ENCODE measurements at regions not wholly inside any gene's neighbourhood (a gene's known extent, or its start where the extent isn't known, plus 50 kb on each side); places are given as distances from the start of the nearest gene placed in this dataset.

- Mint-ChIP-seq H3K27me3 (ENCODE audit: low read depth) (no peaks in the 10 kb centered on the region), H3K4me3 (no peak overlapping the region), H3K36me3 (ENCODE audit: insufficient read depth) (no peaks in the 10 kb centered on the region), H3K9me3 (peaks cover 4% of the 10 kb centered on the region), H3K4me1 (ENCODE audit: low read depth) (no peaks in the 10 kb centered on the region)
- DNase-seq = no peak
- no peak for ATAC-seq
These were observed 212.5 kb upstream of the HDAC9 start for GRCh38 chr7:18283045-18283444.

GRCh38 chr7:18287482-18287881 is 208.1 kb upstream of the HDAC9 start:
- Mint-ChIP-seq H3K9me3 (peaks cover 4% of the 10 kb centered on the region), H3K4me1 (ENCODE audit: low read depth) (peaks cover 20% of the 10 kb centered on the region), H3K36me3 (ENCODE audit: insufficient read depth) (no peaks in the 10 kb centered on the region), H3K27me3 (ENCODE audit: low read depth) (peaks cover 4% of the 10 kb centered on the region), H3K4me3 (no peak overlapping the region)
- no peak for DNase-seq
- no peak for ATAC-seq

GRCh38 chr7:18288322-18289037 is 207.1 kb upstream of the HDAC9 start:
- H3K9me3 Mint-ChIP-seq = no peaks in the 10 kb centered on the region
- ATAC-seq = no peak
- DNase-seq = no peak
- peaks cover 4% of the 10 kb centered on the region for H3K27me3 Mint-ChIP-seq (ENCODE audit: low read depth)
- H3K36me3 Mint-ChIP-seq (ENCODE audit: insufficient read depth) = no peaks in the 10 kb centered on the region
- no peak overlapping the region for H3K4me3 Mint-ChIP-seq
- H3K4me1 Mint-ChIP-seq (ENCODE audit: low read depth) = peaks cover 23% of the 10 kb centered on the region

- H3K9me3 Mint-ChIP-seq = no peaks in the 10 kb centered on the region
- H3K4me1 Mint-ChIP-seq (ENCODE audit: low read depth) = peaks cover 23% of the 10 kb centered on the region
- peak overlapping the region; percentile 51 for H3K4me3 Mint-ChIP-seq
- no peak for ATAC-seq
- no peaks in the 10 kb centered on the region for H3K36me3 Mint-ChIP-seq (ENCODE audit: insufficient read depth)
- H3K27me3 Mint-ChIP-seq (ENCODE audit: low read depth) = peaks cover 7% of the 10 kb centered on the region
- DNase-seq = no peak
These were observed 205.8 kb upstream of the HDAC9 start for GRCh38 chr7:18289788-18290187.

- H3K4me1 Mint-ChIP-seq (ENCODE audit: low read depth) = peaks cover 23% of the 10 kb centered on the region
- no peaks in the 10 kb centered on the region for H3K36me3 Mint-ChIP-seq (ENCODE audit: insufficient read depth)
- H3K9me3 Mint-ChIP-seq = no peaks in the 10 kb centered on the region
- H3K4me3 Mint-ChIP-seq = peak overlapping the region; percentile 51
- peaks cover 7% of the 10 kb centered on the region for H3K27me3 Mint-ChIP-seq (ENCODE audit: low read depth)
- DNase-seq (no peak), ATAC-seq (no peak)
These were observed 205.3 kb upstream of the HDAC9 start for GRCh38 chr7:18290223-18290622.

- ATAC-seq (no peak), DNase-seq (no peak)
- H3K36me3 Mint-ChIP-seq (ENCODE audit: insufficient read depth) = no peaks in the 10 kb centered on the region
- H3K4me1 Mint-ChIP-seq (ENCODE audit: low read depth) = peaks cover 23% of the 10 kb centered on the region
- H3K9me3 Mint-ChIP-seq = no peaks in the 10 kb centered on the region
- peak overlapping the region; percentile 51 for H3K4me3 Mint-ChIP-seq
- H3K27me3 Mint-ChIP-seq (ENCODE audit: low read depth) = peaks cover 7% of the 10 kb centered on the region
These were observed 204.7 kb upstream of the HDAC9 start for GRCh38 chr7:18290865-18291264.

GRCh38 chr7:18292584-18292983 is 203.0 kb upstream of the HDAC9 start:
- Mint-ChIP-seq H3K27me3 (ENCODE audit: low read depth) (peaks cover 7% of the 10 kb centered on the region), H3K9me3 (no peaks in the 10 kb centered on the region), H3K4me3 (no peak overlapping the region), H3K36me3 (ENCODE audit: insufficient read depth) (no peaks in the 10 kb centered on the region), H3K4me1 (ENCODE audit: low read depth) (peaks cover 23% of the 10 kb centered on the region)
- DNase-seq = no peak
- ATAC-seq = no peak

GRCh38 chr7:18293759-18294158 is 201.8 kb upstream of the HDAC9 start:
- Mint-ChIP-seq H3K36me3 (ENCODE audit: insufficient read depth) (no peaks in the 10 kb centered on the region), H3K4me3 (no peak overlapping the region), H3K9me3 (no peaks in the 10 kb centered on the region), H3K27me3 (ENCODE audit: low read depth) (peaks cover 7% of the 10 kb centered on the region), H3K4me1 (ENCODE audit: low read depth) (peaks cover 20% of the 10 kb centered on the region)
- ATAC-seq (no peak), DNase-seq (no peak)

- H3K36me3 Mint-ChIP-seq (ENCODE audit: insufficient read depth) = no peaks in the 10 kb centered on the region
- H3K4me3 Mint-ChIP-seq = no peak overlapping the region
- DNase-seq = no peak
- H3K4me1 Mint-ChIP-seq (ENCODE audit: low read depth) = peaks cover 18% of the 10 kb centered on the region
- no peak for ATAC-seq
- peaks cover 7% of the 10 kb centered on the region for H3K27me3 Mint-ChIP-seq (ENCODE audit: low read depth)
- H3K9me3 Mint-ChIP-seq = no peaks in the 10 kb centered on the region
These were observed 201.1 kb upstream of the HDAC9 start for GRCh38 chr7:18294411-18294810.

GRCh38 chr7:18295781-18296423 is 199.6 kb upstream of the HDAC9 start:
- no peak for DNase-seq
- Mint-ChIP-seq H3K4me1 (ENCODE audit: low read depth) (peaks cover 4% of the 10 kb centered on the region), H3K36me3 (ENCODE audit: insufficient read depth) (no peaks in the 10 kb centered on the region), H3K9me3 (no peaks in the 10 kb centered on the region), H3K4me3 (no peak overlapping the region), H3K27me3 (ENCODE audit: low read depth) (peaks cover 3% of the 10 kb centered on the region)
- no peak for ATAC-seq

GRCh38 chr7:18302097-18302496 is 193.5 kb upstream of the HDAC9 start:
- Mint-ChIP-seq H3K27me3 (ENCODE audit: low read depth) (no peaks in the 10 kb centered on the region), H3K36me3 (ENCODE audit: insufficient read depth) (no peaks in the 10 kb centered on the region), H3K9me3 (no peaks in the 10 kb centered on the region), H3K4me1 (ENCODE audit: low read depth) (no peaks in the 10 kb centered on the region), H3K4me3 (no peak overlapping the region)
- no peak for ATAC-seq
- DNase-seq = no peak

GRCh38 chr7:18305866-18306265 is 189.7 kb upstream of the HDAC9 start:
- Mint-ChIP-seq H3K36me3 (ENCODE audit: insufficient read depth) (no peaks in the 10 kb centered on the region), H3K4me1 (ENCODE audit: low read depth) (no peaks in the 10 kb centered on the region)
- ATAC-seq = no peak

GRCh38 chr7:18306696-18307095 is 188.9 kb upstream of the HDAC9 start:
- H3K4me3 Mint-ChIP-seq = no peak overlapping the region
- no peaks in the 10 kb centered on the region for H3K9me3 Mint-ChIP-seq
- H3K4me1 Mint-ChIP-seq (ENCODE audit: low read depth) = no peaks in the 10 kb centered on the region
- DNase-seq (no peak), ATAC-seq (no peak)
- H3K27me3 Mint-ChIP-seq (ENCODE audit: low read depth) = no peaks in the 10 kb centered on the region
- H3K36me3 Mint-ChIP-seq (ENCODE audit: insufficient read depth) = no peaks in the 10 kb centered on the region

More at GRCh38 chr7:18305866-18306265, 189.7 kb upstream of the HDAC9 start:
- no peak for DNase-seq
- Mint-ChIP-seq H3K9me3 (no peaks in the 10 kb centered on the region), H3K27me3 (ENCODE audit: low read depth) (no peaks in the 10 kb centered on the region), H3K4me3 (no peak overlapping the region)

- H3K27me3 Mint-ChIP-seq (ENCODE audit: low read depth) = no peaks in the 10 kb centered on the region
- no peak overlapping the region for H3K4me3 Mint-ChIP-seq
- no peak for DNase-seq
- ATAC-seq = no peak
- no peaks in the 10 kb centered on the region for H3K36me3 Mint-ChIP-seq (ENCODE audit: insufficient read depth)
- H3K4me1 Mint-ChIP-seq (ENCODE audit: low read depth) = peaks cover 8% of the 10 kb centered on the region
- H3K9me3 Mint-ChIP-seq = no peaks in the 10 kb centered on the region
These were observed 186.6 kb upstream of the HDAC9 start for GRCh38 chr7:18308938-18309337.

- Mint-ChIP-seq H3K9me3 (no peaks in the 10 kb centered on the region), H3K4me1 (ENCODE audit: low read depth) (peaks cover 8% of the 10 kb centered on the region), H3K36me3 (ENCODE audit: insufficient read depth) (no peaks in the 10 kb centered on the region), H3K4me3 (no peak overlapping the region), H3K27me3 (ENCODE audit: low read depth) (no peaks in the 10 kb centered on the region)
- ATAC-seq (no peak), DNase-seq (no peak)
These were observed 183.1 kb upstream of the HDAC9 start for GRCh38 chr7:18312482-18312881.
